ENCODE measurements at regions not wholly inside any gene's neighbourhood (a gene's known extent, or its start where the extent isn't known, plus 50 kb on each side); places are given as distances from the start of the nearest gene placed in this dataset.

DNA sequence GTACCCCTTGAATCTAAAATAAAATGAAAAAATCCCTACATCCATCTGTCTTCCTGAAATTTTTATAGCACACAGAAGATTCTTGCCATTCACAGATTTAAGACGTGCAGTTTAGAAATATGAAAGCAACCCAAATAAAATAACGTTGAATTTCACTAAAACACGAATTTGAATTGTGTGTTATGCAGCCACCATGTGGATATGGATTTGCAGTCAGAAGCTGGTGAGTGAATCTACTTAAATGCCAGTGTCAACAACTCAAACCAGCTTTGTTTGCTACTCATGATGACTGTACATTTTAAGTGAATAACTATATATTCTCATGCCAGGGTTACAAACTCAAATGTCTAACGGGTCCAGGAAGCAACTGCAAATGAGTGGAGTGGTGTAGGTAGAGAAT is 173.0 kb upstream of the HAND2 start:
- Histone ChIP-seq H3K9me3 (replicated peaks; ENCODE audit: control insufficient read depth, low read depth, low read length) (no peaks in the 10 kb centered on the region), H3K4me3 (ENCODE audit: low read length) (no peak overlapping the region), H3K36me3 (ENCODE audit: control insufficient read depth, insufficient read depth, low read length) (no peaks in the 10 kb centered on the region), H3K27me3 (ENCODE audit: control insufficient read depth, insufficient read depth, low read length) (no peaks in the 10 kb centered on the region), H3K27ac (ENCODE audit: low read length) (no peak overlapping the region), H3K4me1 (ENCODE audit: control insufficient read depth, insufficient read depth, low read length) (no peaks in the 10 kb centered on the region)
- WGBS (ENCODE audit: insufficient coverage): no CpG with 5 or more reads among the region's 4 CpGs
- DNase-seq: no peak

DNA sequence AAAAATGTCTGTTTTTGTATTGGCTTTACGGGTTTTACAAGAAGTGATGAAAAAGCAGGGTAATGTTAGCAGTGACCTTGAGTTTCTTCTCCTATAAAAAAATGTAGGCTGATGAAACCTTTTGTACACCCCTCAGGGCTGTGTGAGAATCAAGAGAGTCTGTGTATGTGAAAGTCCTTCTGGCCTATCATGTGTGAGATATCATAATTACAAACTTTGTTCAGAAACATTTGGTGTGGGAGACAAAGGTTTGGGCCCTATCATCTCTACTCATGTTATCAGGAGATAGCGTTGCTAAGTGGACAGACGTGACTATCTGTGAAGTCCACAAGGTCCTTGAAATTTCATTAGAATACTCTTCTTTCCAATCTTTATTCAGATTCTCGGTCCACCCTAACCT is 170.6 kb upstream of the HAND2 start:
- no peak overlapping the region for H3K27ac ChIP-seq (ENCODE audit: low read length)
- no peaks in the 10 kb centered on the region for H3K36me3 ChIP-seq (ENCODE audit: control insufficient read depth, insufficient read depth, low read length)
- no peak overlapping the region for H3K4me3 ChIP-seq (ENCODE audit: low read length)
- H3K4me1 ChIP-seq (ENCODE audit: control insufficient read depth, insufficient read depth, low read length): no peaks in the 10 kb centered on the region
- DNase-seq: no peak
- no peaks in the 10 kb centered on the region for H3K9me3 ChIP-seq (replicated peaks; ENCODE audit: control insufficient read depth, low read depth, low read length)
- WGBS (ENCODE audit: insufficient coverage): no CpG with 5 or more reads among the region's 4 CpGs
- H3K27me3 ChIP-seq (ENCODE audit: control insufficient read depth, insufficient read depth, low read length): no peaks in the 10 kb centered on the region

DNA sequence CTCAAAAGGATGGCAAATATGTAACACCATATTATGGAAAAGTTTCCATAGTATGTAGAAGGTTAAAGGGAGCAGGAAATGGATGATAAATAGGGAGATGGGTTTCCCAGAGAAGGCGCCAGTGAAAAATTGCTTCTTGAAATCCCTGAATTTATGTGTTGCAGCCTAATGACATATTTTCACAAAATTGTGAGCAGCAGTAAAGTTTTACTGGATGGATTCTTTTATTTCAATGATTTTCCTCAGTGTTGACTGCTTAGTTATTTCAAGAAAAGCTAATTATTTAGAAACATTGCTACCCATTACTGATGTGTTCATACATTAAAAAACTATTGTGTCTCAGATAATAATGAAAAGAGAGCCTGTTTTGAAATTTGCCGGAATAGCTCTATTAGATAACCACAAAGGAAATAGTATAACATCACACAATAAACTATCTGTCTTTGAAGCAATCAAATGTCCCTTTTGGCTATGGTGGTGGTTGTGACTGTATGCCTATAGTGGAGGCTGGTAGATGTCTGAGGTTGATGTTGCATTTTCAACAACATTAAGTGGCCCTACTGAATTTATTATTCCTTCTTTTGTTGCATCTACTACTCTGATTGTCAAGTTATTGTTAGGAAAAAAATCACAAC is 169.9 kb upstream of the HAND2 start:
- H3K36me3 ChIP-seq (ENCODE audit: control insufficient read depth, insufficient read depth, low read length): no peaks in the 10 kb centered on the region
- H3K4me3 ChIP-seq (ENCODE audit: low read length): no peak overlapping the region
- H3K9me3 ChIP-seq (replicated peaks; ENCODE audit: control insufficient read depth, low read depth, low read length): no peaks in the 10 kb centered on the region
- no peaks in the 10 kb centered on the region for H3K27me3 ChIP-seq (ENCODE audit: control insufficient read depth, insufficient read depth, low read length)
- peak; percentile 16 for DNase-seq
- H3K4me1 ChIP-seq (ENCODE audit: control insufficient read depth, insufficient read depth, low read length): no peaks in the 10 kb centered on the region
- WGBS (ENCODE audit: insufficient coverage): 60% methylated on average over 1 of the region's 2 CpGs
- H3K27ac ChIP-seq (ENCODE audit: low read length): no peak overlapping the region

DNA sequence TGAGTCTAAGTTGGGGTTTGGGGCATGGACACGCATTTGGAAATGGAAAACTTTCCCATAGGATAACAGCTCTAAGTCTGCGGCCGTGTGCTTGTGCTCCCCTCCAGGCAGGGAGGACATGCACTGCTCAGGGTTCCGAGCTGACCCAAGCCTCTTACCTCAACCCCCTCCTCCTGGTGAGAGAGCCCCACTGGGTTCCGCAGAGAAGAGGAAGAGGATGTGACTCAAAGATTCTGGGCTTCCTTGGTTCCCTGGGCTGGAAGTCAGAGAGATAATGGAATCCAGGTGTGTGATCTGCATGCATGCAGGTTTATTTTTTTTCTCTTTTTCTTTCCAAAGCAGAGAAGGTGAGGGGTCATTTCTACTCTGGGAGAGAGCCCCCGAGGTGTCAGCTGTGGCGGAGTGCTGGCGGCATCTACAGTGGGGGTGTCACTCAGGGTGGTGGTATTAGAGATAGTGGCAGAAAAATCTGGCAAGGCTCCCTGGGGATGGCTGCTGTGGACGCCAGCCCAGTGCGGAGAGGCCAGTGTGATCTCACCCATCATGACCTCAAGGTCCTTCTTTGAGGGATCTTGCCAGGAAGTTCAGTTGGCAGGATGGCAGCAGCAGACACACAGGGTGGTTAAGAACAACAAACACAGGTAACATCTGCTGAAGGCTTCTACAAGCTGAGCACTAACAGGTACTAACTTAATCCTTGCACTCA is 168.7 kb upstream of the HAND2 start:
- no peaks in the 10 kb centered on the region for H3K27me3 ChIP-seq (ENCODE audit: control insufficient read depth, insufficient read depth, low read length)
- H3K36me3 ChIP-seq (ENCODE audit: control insufficient read depth, insufficient read depth, low read length): no peaks in the 10 kb centered on the region
- DNase-seq: peak; percentile 32
- H3K9me3 ChIP-seq (replicated peaks; ENCODE audit: control insufficient read depth, low read depth, low read length): no peaks in the 10 kb centered on the region
- H3K4me1 ChIP-seq (ENCODE audit: control insufficient read depth, insufficient read depth, low read length): no peaks in the 10 kb centered on the region
- WGBS (ENCODE audit: insufficient coverage): 47% methylated on average over 3 of the region's 10 CpGs
- no peak overlapping the region for H3K4me3 ChIP-seq (ENCODE audit: low read length)
- no peak overlapping the region for H3K27ac ChIP-seq (ENCODE audit: low read length)

DNA sequence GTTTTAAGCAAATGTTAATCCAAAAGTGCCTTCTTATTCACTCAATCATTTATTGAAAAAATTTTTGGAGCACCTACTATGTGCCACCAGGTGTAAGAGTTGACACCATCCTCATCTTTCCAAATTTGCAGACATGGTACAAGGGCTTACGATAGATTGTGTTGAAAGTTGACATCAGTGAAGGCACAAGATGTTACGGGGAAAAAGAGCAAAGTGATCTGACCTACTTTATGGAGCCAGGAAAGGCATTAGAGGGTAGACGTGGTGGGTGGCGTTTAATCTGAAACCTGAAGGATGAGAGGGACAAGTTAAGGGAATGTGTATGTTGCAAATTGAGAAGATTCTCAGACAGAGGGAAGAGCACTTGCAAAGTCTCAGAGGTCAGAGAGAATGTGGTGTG is 167.8 kb upstream of the HAND2 start:
- H3K9me3 ChIP-seq (replicated peaks; ENCODE audit: control insufficient read depth, low read depth, low read length): no peaks in the 10 kb centered on the region
- no peak overlapping the region for H3K27ac ChIP-seq (ENCODE audit: low read length)
- 86% methylated on average over 4 of the region's 4 CpGs for WGBS (ENCODE audit: insufficient coverage)
- no peak overlapping the region for H3K4me3 ChIP-seq (ENCODE audit: low read length)
- DNase-seq: no peak
- H3K36me3 ChIP-seq (ENCODE audit: control insufficient read depth, insufficient read depth, low read length): no peaks in the 10 kb centered on the region
- H3K4me1 ChIP-seq (ENCODE audit: control insufficient read depth, insufficient read depth, low read length): no peaks in the 10 kb centered on the region
- no peaks in the 10 kb centered on the region for H3K27me3 ChIP-seq (ENCODE audit: control insufficient read depth, insufficient read depth, low read length)

DNA sequence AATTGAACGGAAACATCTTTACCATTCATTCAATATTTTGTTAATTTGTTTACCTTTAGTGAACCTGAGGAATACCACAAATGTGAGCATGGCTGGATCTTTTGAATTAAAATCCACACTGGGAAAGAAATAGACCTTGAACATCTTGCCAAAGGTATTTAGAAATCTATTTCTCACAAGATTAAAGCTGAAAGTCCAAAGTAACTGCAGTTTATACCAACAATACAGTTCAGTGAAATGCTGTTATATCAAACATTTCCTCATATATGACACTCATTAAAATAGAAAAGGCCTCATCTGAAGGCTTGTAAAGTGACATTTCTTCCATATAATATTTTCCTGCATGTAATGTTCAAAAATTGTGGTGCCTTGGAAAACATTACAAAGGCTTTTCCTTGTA is 166.5 kb upstream of the HAND2 start:
- Histone ChIP-seq H3K27me3 (ENCODE audit: control insufficient read depth, insufficient read depth, low read length) (no peaks in the 10 kb centered on the region), H3K27ac (ENCODE audit: low read length) (no peak overlapping the region), H3K9me3 (replicated peaks; ENCODE audit: control insufficient read depth, low read depth, low read length) (no peaks in the 10 kb centered on the region), H3K36me3 (ENCODE audit: control insufficient read depth, insufficient read depth, low read length) (no peaks in the 10 kb centered on the region), H3K4me1 (ENCODE audit: control insufficient read depth, insufficient read depth, low read length) (no peaks in the 10 kb centered on the region), H3K4me3 (ENCODE audit: low read length) (no peak overlapping the region)
- WGBS (ENCODE audit: insufficient coverage): no CpG with 5 or more reads among the region's 1 CpG
- DNase-seq: no peak

DNA sequence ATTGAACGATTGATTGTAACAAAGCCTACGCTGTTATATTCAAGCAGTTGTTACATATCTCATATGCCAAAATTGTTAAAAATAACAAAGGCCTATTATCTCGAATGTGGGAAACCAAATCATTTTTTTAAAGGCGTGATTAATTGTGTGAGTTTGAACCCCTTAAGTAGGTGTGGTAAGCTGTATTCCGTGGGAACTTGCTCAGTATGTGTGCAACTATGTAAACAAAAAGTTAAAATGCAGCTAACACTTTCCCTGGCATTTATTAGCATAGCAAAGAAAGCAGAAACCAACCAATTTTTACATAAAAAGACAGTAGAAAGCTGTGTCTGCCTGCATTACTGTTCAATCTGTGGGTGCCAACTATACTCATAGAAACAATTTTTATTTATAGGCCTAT is 166.0 kb upstream of the HAND2 start:
- no peaks in the 10 kb centered on the region for H3K9me3 ChIP-seq (replicated peaks; ENCODE audit: control insufficient read depth, low read depth, low read length)
- H3K27ac ChIP-seq (ENCODE audit: low read length): no peak overlapping the region
- H3K4me3 ChIP-seq (ENCODE audit: low read length): no peak overlapping the region
- no peak for DNase-seq
- H3K36me3 ChIP-seq (ENCODE audit: control insufficient read depth, insufficient read depth, low read length): no peaks in the 10 kb centered on the region
- no peaks in the 10 kb centered on the region for H3K27me3 ChIP-seq (ENCODE audit: control insufficient read depth, insufficient read depth, low read length)
- WGBS (ENCODE audit: insufficient coverage): no CpG with 5 or more reads among the region's 5 CpGs
- no peaks in the 10 kb centered on the region for H3K4me1 ChIP-seq (ENCODE audit: control insufficient read depth, insufficient read depth, low read length)

DNA sequence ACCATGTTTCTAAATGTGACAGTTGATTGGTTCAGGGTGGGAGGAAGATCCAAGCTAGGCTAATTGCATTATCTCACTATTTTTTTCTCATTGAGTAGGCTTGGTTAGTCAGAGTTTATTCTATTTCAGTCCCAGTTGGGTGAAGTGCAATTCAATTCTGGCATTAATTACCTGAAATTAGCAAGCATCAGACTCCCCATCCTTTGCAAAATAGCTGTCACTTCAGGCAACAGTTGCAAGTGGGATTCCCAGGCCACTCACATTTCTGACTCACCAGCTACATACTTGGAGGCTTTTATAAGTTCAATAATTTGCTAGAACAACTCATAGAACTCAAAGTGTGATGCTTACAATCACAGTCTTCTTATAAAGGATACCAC is 155.8 kb upstream of the HAND2 start:
- H3K27me3 ChIP-seq (ENCODE audit: control insufficient read depth, insufficient read depth, low read length): no peaks in the 10 kb centered on the region
- H3K4me1 ChIP-seq (ENCODE audit: control insufficient read depth, insufficient read depth, low read length): no peaks in the 10 kb centered on the region
- H3K36me3 ChIP-seq (ENCODE audit: control insufficient read depth, insufficient read depth, low read length): no peaks in the 10 kb centered on the region
- no peaks in the 10 kb centered on the region for H3K9me3 ChIP-seq (replicated peaks; ENCODE audit: control insufficient read depth, low read depth, low read length)
- DNase-seq: no peak
- no peak overlapping the region for H3K4me3 ChIP-seq (ENCODE audit: low read length)
- H3K27ac ChIP-seq (ENCODE audit: low read length): peak overlapping the region; percentile 26

DNA sequence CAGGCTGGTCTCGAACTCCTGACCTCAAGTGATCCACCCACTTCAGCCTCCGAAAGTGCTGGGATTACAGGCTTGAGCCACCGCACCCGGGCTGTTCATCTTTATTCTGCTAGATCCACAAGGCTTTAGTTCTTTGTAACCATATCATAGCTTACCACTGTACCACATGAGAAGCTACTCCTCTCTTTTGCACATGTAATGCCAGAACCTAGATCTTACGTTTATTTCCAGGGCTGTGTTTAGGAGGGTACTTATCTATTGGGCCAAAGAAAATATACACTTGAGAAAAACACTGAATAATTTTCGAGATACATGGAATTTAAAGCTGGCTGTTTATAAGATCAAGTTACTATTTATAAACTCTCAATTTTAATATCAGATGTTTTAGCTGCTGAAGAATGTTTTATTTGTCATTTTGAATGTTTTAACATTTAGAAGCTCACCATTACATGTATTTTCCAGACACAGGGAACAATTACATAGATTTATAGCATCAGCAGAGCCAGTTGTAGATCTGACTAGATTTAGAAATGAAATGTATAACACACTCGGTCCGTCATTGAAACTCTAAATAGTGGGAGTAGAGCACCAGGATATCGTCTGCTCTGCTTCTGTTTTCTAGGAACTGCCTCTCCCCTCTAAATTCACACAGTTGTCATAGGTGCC is 155.3 kb upstream of the HAND2 start:
- WGBS (ENCODE audit: insufficient coverage): 33% methylated on average over 3 of the region's 9 CpGs
- DNase-seq: peak; percentile 80
- H3K27ac ChIP-seq (ENCODE audit: low read length): peak overlapping the region; percentile 26
- H3K36me3 ChIP-seq (ENCODE audit: control insufficient read depth, insufficient read depth, low read length): no peaks in the 10 kb centered on the region
- no peaks in the 10 kb centered on the region for H3K4me1 ChIP-seq (ENCODE audit: control insufficient read depth, insufficient read depth, low read length)
- no peak overlapping the region for H3K4me3 ChIP-seq (ENCODE audit: low read length)
- H3K9me3 ChIP-seq (replicated peaks; ENCODE audit: control insufficient read depth, low read depth, low read length): no peaks in the 10 kb centered on the region
- H3K27me3 ChIP-seq (ENCODE audit: control insufficient read depth, insufficient read depth, low read length): no peaks in the 10 kb centered on the region

DNA sequence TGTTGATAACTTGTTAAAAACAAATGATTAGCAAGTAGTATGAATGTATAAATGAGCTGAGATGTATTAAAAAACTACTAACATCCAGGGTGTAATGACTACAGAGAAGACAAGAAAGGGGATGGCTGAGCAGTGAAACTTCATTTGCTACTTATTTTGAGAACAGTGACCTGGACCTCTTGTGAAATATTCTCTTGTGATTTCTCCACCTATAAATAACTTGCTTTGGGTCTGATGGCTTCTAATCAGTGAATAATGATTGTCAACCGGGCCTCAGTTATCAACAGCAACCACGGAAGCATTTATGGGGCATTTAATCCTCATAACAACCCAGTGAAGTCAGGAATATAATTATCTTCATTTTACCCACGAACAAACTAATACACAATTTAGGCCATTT is 154.2 kb upstream of the HAND2 start:
- Histone ChIP-seq H3K27ac (ENCODE audit: low read length) (no peak overlapping the region), H3K4me3 (ENCODE audit: low read length) (no peak overlapping the region), H3K9me3 (replicated peaks; ENCODE audit: control insufficient read depth, low read depth, low read length) (no peaks in the 10 kb centered on the region), H3K27me3 (ENCODE audit: control insufficient read depth, insufficient read depth, low read length) (no peaks in the 10 kb centered on the region), H3K36me3 (ENCODE audit: control insufficient read depth, insufficient read depth, low read length) (no peaks in the 10 kb centered on the region), H3K4me1 (ENCODE audit: control insufficient read depth, insufficient read depth, low read length) (no peaks in the 10 kb centered on the region)
- no CpG with 5 or more reads among the region's 3 CpGs for WGBS (ENCODE audit: insufficient coverage)
- DNase-seq: no peak

All from muscle of leg (tissue), 3 donors.